Neural progenitor cell (in vitro differentiated cells): ENCODE measurements at regions not wholly inside any gene's neighbourhood (a gene's known extent, or its start where the extent isn't known, plus 50 kb on each side); places are given as distances from the start of the nearest gene placed in this dataset.
"Not testable (repeated sequence)": the region's sequence is repeated elsewhere in the genome, so short reads cannot be mapped to it uniquely, and the experiment has no call there.

Experiments used
- CTCF ChIP-seq: fragments of 200-600 bp; sonication (generic); IDR thresholded peaks from 2 replicates; pipeline ENCODE4 v1.5.1; 2017; ENCODE audit warnings: antibody characterized with exemption, mild to moderate bottlenecking
- EZH2 ChIP-seq: fragments of 200-600 bp; sonication (generic); IDR thresholded peaks from 2 replicates; pipeline ENCODE4 v1.6.1; 2017; ENCODE audit warnings: antibody characterized with exemption, mild to moderate bottlenecking, moderate library complexity
- EZH2phosphoT487 ChIP-seq: fragments of 200-600 bp; sonication (generic); IDR thresholded peaks from 2 replicates; pipeline ENCODE4 v1.6.1; 2017; ENCODE audit warnings: antibody characterized with exemption

- TF ChIP-seq EZH2phosphoT487, CTCF, EZH2: not testable (repeated sequence)
Observed at GRCh38 chr13:22956456-22957115, 224.2 kb upstream of the SGCG start.
